Kidney (tissue), 13 donors: ENCODE measurements at regions not wholly inside any gene's neighbourhood (a gene's known extent, or its start where the extent isn't known, plus 50 kb on each side); places are given as distances from the start of the nearest gene placed in this dataset.
A peak's percentile ranks its signal among the peaks of the same experiment; 100 is the strongest.

Experiments used
- DNase-seq, 5 donors: peaks; one replicate each; pipeline ENCODE4 v3.0.0-alpha.2; 2013 to 2020
- FAIRE-seq: peaks from 2 replicates; lab custom pipeline; 2012; peaks lifted over from hg19 to GRCh38; lab: Jason Lieb, UNC
- H3K27ac ChIP-seq, 2 donors: one replicate each; pipeline ENCODE4 v1.7.0; 2013; ENCODE audit warnings: low read depth in 2 of 2, low read length in 2 of 2, inconsistent platforms in 1 of 2
- H3K27me3 ChIP-seq: one replicate; pipeline ENCODE4 v1.7.1; 2013; ENCODE audit warnings: low read length, inconsistent platforms; ENCODE audit not compliant: control insufficient read depth, insufficient read depth
- H3K36me3 ChIP-seq, 3 donors: one replicate each; pipeline versions ENCODE4 v1.7.0 to v1.7.1; 2013; ENCODE audit warnings: low read length in 3 of 3, control low read depth in 1 of 3, inconsistent platforms in 1 of 3; ENCODE audit not compliant: insufficient read depth in 3 of 3, control insufficient read depth in 2 of 3
- H3K4me1 ChIP-seq, 3 donors: one replicate each; pipeline versions ENCODE4 v1.7.0 to v1.7.1; 2013; ENCODE audit warnings: low read length in 3 of 3, inconsistent platforms in 1 of 3, low read depth in 1 of 3; ENCODE audit not compliant: control insufficient read depth in 2 of 3, insufficient read depth in 2 of 3
- H3K4me3 ChIP-seq, 3 donors: one replicate each; pipeline versions ENCODE4 v1.7.0 to v1.8.1; 2013; ENCODE audit warnings: low read length in 3 of 3, control low read depth in 1 of 3, inconsistent platforms in 1 of 3
- H3K9ac ChIP-seq, 3 donors: one replicate each; pipeline versions ENCODE4 v1.7.0 to v1.7.1; 2013; ENCODE audit warnings: low read length in 3 of 3, control low read depth in 1 of 3, inconsistent platforms in 1 of 3
- H3K9me3 ChIP-seq, 3 donors: one replicate each; pipeline versions ENCODE4 v1.7.0 to v1.7.1; 2013; ENCODE audit warnings: low read length in 3 of 3, control low read depth in 1 of 3, inconsistent platforms in 1 of 3; ENCODE audit not compliant: control insufficient read depth in 2 of 3, insufficient read depth in 1 of 3
- CTCF ChIP-seq: IDR thresholded peaks from 3 replicates; pipeline ENCODE4 v1.5.1; 2012; ENCODE audit warnings: mild to moderate bottlenecking, moderate library complexity, borderline replicate concordance; ENCODE audit not compliant: insufficient read depth; ENCODE audit errors: extremely low read depth
- intact Hi-C: fragments of 100-400 bp; cut with DNase I; formaldehyde crosslinking; loops from one replicate; pipeline ENCODE4 v1.11.1; 2022
- donor health status: control.
- donor health status: control.
- donor health status: control.
- donor health status: control.
- donor health status: control.
- donor health status: DM: yes; HTN: yes; CAD: no.
- donor health status: Normal renal cell carcinoma (clear cell type).

GRCh38 chr17:27974531-27975145 is 67.8 kb upstream of the NLK start:
- TF ChIP-seq CTCF = no peak
- no peaks in the 10 kb centered on the region for H3K4me1 ChIP-seq
- intact Hi-C loops = no loop called here
- FAIRE-seq (no peak), DNase-seq (peak in 1 of 5 donors; percentile 21)
- H3K27ac ChIP-seq = no peak overlapping the region
- H3K36me3 ChIP-seq = no peaks in the 10 kb centered on the region
- no peaks in the 10 kb centered on the region for H3K9me3 ChIP-seq
- H3K27me3 ChIP-seq = no peaks in the 10 kb centered on the region
- no peak overlapping the region for H3K9ac ChIP-seq
- H3K4me3 ChIP-seq = no peak overlapping the region

- H3K9me3 ChIP-seq = no peaks in the 10 kb centered on the region
- H3K27ac ChIP-seq = no peak overlapping the region
- no peak for FAIRE-seq
- H3K27me3 ChIP-seq = no peaks in the 10 kb centered on the region
- H3K4me3 ChIP-seq = no peak overlapping the region
- TF ChIP-seq CTCF = no peak
- H3K9ac ChIP-seq = no peak overlapping the region
- H3K4me1 ChIP-seq = no peaks in the 10 kb centered on the region
- peak in 1 of 5 donors; percentile 11 for DNase-seq
- intact Hi-C loops = no loop called here
- H3K36me3 ChIP-seq = no peaks in the 10 kb centered on the region
Observed at GRCh38 chr17:27975146-27976011, 67.1 kb upstream of the NLK start.

- H3K9me3 ChIP-seq = no peaks in the 10 kb centered on the region
- H3K9ac ChIP-seq = no peak overlapping the region
- no peaks in the 10 kb centered on the region for H3K4me1 ChIP-seq
- TF ChIP-seq CTCF = no peak
- FAIRE-seq (no peak), DNase-seq (peak in 1 of 5 donors; percentile 15)
- intact Hi-C loops = no loop called here
- no peaks in the 10 kb centered on the region for H3K36me3 ChIP-seq
- H3K4me3 ChIP-seq = no peak overlapping the region
- H3K27ac ChIP-seq = no peak overlapping the region
- no peaks in the 10 kb centered on the region for H3K27me3 ChIP-seq
Observed at GRCh38 chr17:27976331-27976730, 66.1 kb upstream of the NLK start.
